ENCODE measurements at regions not wholly inside any gene's neighbourhood (a gene's known extent, or its start where the extent isn't known, plus 50 kb on each side); places are given as distances from the start of the nearest gene placed in this dataset.

GRCh38 chr11:70916351-70916750 lies 336.0 kb downstream of the SHANK2 start:
- TF ChIP-seq CTCF (IDR thresholded peaks at IDR 0.05) (no peak), ZFX (IDR thresholded peaks at IDR 0.05; ENCODE audit: borderline replicate concordance) (no peak)
